DND-41 (cell line): ENCODE measurements at regions not wholly inside any gene's neighbourhood (a gene's known extent, or its start where the extent isn't known, plus 50 kb on each side); places are given as distances from the start of the nearest gene placed in this dataset.

ENCODE experiments used
- EZH2 ChIP-seq: IDR thresholded peaks from 3 replicates; pipeline ENCODE4 v1.6.1; 2012; ENCODE audit warnings: borderline replicate concordance, low read depth, mild to moderate bottlenecking, moderate library complexity, low read length, inconsistent platforms; ENCODE audit not compliant: severe bottlenecking
- TF ChIP-seq, protein P1 (sequence below): IDR thresholded peaks from 2 replicates; pipeline ENCODE4 v1.5.1; 2012; ENCODE audit warnings: borderline replicate concordance, low read length, moderate library complexity, mild to moderate bottlenecking; ENCODE audit not compliant: poor library complexity, severe bottlenecking; ENCODE audit errors: extremely low read depth

DNA sequence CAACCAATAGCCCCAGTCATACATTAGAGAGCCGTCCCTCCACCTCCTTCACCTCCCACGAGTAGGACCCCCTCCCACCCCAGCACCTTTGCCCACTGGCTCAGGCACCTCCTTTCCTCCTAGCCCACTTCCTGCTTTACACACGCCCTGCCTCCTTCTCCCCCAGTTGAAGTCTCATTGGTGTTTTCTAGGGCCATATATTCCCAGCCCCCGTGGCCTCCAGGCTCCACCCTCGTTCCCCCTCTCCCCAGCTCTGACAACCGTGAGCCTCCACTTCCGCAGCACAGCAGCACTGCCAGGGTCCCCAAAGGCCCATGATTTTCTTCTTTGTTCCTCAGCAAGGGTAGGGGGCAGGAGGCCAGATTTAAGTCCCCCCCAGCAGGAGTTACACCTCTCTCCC lies 340.3 kb upstream of the TNRC6C start:
- TF ChIP-seq, protein P1, sequence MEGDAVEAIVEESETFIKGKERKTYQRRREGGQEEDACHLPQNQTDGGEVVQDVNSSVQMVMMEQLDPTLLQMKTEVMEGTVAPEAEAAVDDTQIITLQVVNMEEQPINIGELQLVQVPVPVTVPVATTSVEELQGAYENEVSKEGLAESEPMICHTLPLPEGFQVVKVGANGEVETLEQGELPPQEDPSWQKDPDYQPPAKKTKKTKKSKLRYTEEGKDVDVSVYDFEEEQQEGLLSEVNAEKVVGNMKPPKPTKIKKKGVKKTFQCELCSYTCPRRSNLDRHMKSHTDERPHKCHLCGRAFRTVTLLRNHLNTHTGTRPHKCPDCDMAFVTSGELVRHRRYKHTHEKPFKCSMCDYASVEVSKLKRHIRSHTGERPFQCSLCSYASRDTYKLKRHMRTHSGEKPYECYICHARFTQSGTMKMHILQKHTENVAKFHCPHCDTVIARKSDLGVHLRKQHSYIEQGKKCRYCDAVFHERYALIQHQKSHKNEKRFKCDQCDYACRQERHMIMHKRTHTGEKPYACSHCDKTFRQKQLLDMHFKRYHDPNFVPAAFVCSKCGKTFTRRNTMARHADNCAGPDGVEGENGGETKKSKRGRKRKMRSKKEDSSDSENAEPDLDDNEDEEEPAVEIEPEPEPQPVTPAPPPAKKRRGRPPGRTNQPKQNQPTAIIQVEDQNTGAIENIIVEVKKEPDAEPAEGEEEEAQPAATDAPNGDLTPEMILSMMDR = no peak
- no peak for TF ChIP-seq EZH2
